ENCODE measurements at regions not wholly inside any gene's neighbourhood (a gene's known extent, or its start where the extent isn't known, plus 50 kb on each side); places are given as distances from the start of the nearest gene placed in this dataset.

DNA sequence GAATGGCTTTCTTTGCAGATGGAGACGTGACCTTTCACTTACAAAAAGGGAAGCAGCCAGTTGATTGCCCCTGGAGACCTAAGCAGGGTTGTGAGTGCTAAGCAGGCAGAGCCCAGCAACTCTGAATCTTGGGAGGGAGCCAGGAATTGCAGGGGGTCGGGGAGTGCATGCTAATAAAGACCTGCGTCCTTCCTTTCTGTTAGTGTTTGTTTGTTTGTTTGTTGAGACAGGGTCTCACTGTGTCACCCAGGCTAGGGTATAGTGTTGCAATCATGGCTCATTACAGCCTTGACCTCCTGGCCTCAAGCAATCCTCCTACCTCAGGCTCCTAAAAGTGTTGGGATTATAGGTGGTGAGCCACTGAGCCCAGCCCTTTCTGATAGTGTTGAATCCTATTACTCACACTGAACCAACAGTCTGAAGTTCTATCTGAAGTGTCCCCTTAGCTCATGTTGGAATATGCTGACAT lies 137.4 kb downstream of the CEP135 start:
- ChIA-PET POLR2A (no interaction called here), CTCF (no interaction called here)
- no peaks in the 10 kb centered on the region for H3K36me3 Mint-ChIP-seq (ENCODE audit: insufficient read depth, unreplicated experiment)
- intact Hi-C loops (cut with micrococcal nuclease), result no loop called here
- no peaks in the 10 kb centered on the region for H3K9me3 Mint-ChIP-seq (ENCODE audit: unreplicated experiment)
- no peak overlapping the region for H3K4me3 Mint-ChIP-seq (ENCODE audit: unreplicated experiment)
- TF ChIP-seq, protein P1, sequence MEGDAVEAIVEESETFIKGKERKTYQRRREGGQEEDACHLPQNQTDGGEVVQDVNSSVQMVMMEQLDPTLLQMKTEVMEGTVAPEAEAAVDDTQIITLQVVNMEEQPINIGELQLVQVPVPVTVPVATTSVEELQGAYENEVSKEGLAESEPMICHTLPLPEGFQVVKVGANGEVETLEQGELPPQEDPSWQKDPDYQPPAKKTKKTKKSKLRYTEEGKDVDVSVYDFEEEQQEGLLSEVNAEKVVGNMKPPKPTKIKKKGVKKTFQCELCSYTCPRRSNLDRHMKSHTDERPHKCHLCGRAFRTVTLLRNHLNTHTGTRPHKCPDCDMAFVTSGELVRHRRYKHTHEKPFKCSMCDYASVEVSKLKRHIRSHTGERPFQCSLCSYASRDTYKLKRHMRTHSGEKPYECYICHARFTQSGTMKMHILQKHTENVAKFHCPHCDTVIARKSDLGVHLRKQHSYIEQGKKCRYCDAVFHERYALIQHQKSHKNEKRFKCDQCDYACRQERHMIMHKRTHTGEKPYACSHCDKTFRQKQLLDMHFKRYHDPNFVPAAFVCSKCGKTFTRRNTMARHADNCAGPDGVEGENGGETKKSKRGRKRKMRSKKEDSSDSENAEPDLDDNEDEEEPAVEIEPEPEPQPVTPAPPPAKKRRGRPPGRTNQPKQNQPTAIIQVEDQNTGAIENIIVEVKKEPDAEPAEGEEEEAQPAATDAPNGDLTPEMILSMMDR (IDR thresholded peaks at IDR 0.05; ENCODE audit: unreplicated experiment), result no peak
- H3K27ac Mint-ChIP-seq (ENCODE audit: low read depth, unreplicated experiment), result no peak overlapping the region
- no TSS peak for BruUV-seq (replicated peaks)
- no peak for DNase-seq (ENCODE audit: unreplicated experiment)
- H3K4me1 Mint-ChIP-seq (ENCODE audit: insufficient read depth, unreplicated experiment), result no peaks in the 10 kb centered on the region
- H3K27me3 Mint-ChIP-seq (ENCODE audit: insufficient read depth, unreplicated experiment), result no peaks in the 10 kb centered on the region

DNA sequence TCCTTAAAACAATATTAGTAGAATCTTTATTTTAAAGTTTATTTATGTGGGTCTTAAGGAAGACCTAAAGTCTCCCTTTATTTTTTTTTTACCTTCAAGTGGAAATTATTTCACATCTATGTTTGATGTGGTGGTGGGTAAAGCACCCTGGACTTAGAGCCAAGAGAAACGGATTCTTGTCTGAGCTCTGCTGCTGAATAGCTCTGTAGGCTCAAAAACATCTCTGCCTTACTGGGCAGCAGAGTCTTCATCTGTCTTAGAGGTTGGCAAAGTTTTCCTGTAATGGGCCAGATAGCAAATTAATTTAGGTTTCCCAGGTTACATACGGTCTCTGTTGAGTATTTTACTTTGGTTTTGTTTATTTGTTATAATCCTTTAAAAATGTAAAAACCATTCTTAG lies 136.5 kb downstream of the CEP135 start:
- DNase-seq (ENCODE audit: unreplicated experiment), result no peak
- no peak overlapping the region for H3K4me3 Mint-ChIP-seq (ENCODE audit: unreplicated experiment)
- H3K27ac Mint-ChIP-seq (ENCODE audit: low read depth, unreplicated experiment), result no peak overlapping the region
- CTCF ChIA-PET, result no interaction called here
- H3K4me1 Mint-ChIP-seq (ENCODE audit: insufficient read depth, unreplicated experiment), result no peaks in the 10 kb centered on the region
- BruUV-seq (replicated peaks), result no TSS peak
- POLR2A ChIA-PET, result no interaction called here
- intact Hi-C loops (cut with micrococcal nuclease), result no loop called here
- H3K36me3 Mint-ChIP-seq (ENCODE audit: insufficient read depth, unreplicated experiment), result no peaks in the 10 kb centered on the region
- TF ChIP-seq, protein P1 (IDR thresholded peaks at IDR 0.05; ENCODE audit: unreplicated experiment), result no peak
- no peaks in the 10 kb centered on the region for H3K9me3 Mint-ChIP-seq (ENCODE audit: unreplicated experiment)
- no peaks in the 10 kb centered on the region for H3K27me3 Mint-ChIP-seq (ENCODE audit: insufficient read depth, unreplicated experiment)

DNA sequence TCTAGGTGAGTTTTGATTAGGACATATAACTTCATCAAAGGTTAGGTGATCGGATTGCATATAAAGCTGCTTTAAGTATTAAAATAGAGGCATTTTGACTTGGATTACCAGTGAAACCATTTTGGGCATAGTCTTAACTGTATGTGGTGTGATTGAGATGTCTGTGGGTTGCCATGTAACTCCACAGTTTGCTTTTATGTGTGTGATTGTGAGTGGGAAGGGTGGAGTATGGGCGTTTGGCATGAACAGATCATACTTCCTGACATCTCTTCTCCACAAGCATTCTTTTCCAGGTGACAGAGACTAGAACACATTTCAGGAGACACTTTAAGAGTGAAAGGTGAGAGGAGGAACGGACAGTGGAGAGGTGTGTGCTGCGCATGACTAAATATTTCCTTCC lies 136.1 kb downstream of the CEP135 start:
- H3K9me3 Mint-ChIP-seq (ENCODE audit: unreplicated experiment), result no peaks in the 10 kb centered on the region
- no peak for DNase-seq (ENCODE audit: unreplicated experiment)
- no peak overlapping the region for H3K4me3 Mint-ChIP-seq (ENCODE audit: unreplicated experiment)
- ChIA-PET POLR2A (no interaction called here), CTCF (no interaction called here)
- BruUV-seq (replicated peaks), result no TSS peak
- TF ChIP-seq, protein P1 (IDR thresholded peaks at IDR 0.05; ENCODE audit: unreplicated experiment), result no peak
- H3K27me3 Mint-ChIP-seq (ENCODE audit: insufficient read depth, unreplicated experiment), result no peaks in the 10 kb centered on the region
- H3K4me1 Mint-ChIP-seq (ENCODE audit: insufficient read depth, unreplicated experiment), result no peaks in the 10 kb centered on the region
- intact Hi-C loops (cut with micrococcal nuclease), result no loop called here
- H3K27ac Mint-ChIP-seq (ENCODE audit: low read depth, unreplicated experiment), result no peak overlapping the region
- H3K36me3 Mint-ChIP-seq (ENCODE audit: insufficient read depth, unreplicated experiment), result no peaks in the 10 kb centered on the region
